Kasumi-1 (cell line): ENCODE measurements at regions not wholly inside any gene's neighbourhood (a gene's known extent, or its start where the extent isn't known, plus 50 kb on each side); places are given as distances from the start of the nearest gene placed in this dataset.
A peak's percentile ranks its signal among the peaks of the same experiment; 100 is the strongest.
"Not testable (repeated sequence)": the region's sequence is repeated elsewhere in the genome, so short reads cannot be mapped to it uniquely, and the experiment has no call there.

Experiments used
- DNase-seq, 2 experiments: peaks; one replicate each; lab custom pipeline; 2025; lab: John Stamatoyannopoulos, UW

DNA sequence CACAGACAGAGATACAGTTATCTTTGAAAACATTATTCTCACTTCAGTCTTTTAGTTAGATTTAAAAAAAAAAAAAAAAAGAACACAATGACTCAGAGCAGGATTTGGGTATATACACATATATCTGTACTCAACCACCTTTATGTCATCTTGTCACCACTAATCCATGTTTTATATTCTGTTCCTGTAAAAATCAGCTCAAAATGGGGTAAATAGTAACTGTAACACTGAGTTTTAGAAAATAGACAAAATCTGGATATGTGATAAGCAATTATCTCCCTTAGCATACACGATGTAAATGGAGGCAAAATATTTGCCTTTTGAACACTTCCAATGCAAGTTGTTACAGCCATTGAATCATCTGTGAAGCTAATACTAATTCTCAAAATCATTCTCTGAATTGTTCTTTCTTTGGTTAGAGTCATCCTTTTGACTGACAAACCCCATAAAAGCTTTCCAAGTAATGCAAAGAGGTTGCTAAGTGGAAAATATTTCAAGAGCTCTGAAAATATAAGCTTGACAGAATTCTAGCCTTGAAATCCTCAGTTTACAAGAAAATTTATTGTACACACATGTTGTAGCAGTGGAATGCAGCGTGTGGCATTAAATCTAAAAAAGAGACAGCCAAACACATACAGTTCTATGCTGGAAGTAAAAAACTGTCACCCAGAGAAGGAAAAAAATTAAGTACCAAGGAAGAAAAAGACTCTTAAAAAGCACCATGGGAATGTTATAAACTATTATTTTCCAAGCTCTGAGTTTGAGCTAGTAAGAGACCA lies 502.2 kb upstream of the PHF14 start:
- no peak for DNase-seq

DNA sequence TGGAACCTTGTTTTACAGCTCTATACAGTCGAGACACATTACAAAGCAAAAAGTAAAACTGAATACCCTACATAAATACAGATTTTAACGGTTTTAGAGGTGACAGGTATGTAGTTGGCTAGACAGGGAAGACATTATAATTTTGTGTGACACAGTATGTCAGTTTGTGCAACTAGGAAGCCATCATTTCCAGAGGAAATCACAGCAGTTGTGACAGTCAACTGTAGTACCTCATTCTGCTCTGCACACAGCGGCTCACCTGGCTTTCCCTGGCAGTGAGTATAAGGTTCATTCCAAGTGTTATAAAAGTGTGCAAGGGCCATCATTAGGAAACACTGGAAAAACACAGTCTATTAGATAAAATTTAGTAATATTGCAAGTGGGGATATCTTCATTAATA lies 501.6 kb upstream of the PHF14 start:
- DNase-seq = no peak

DNA sequence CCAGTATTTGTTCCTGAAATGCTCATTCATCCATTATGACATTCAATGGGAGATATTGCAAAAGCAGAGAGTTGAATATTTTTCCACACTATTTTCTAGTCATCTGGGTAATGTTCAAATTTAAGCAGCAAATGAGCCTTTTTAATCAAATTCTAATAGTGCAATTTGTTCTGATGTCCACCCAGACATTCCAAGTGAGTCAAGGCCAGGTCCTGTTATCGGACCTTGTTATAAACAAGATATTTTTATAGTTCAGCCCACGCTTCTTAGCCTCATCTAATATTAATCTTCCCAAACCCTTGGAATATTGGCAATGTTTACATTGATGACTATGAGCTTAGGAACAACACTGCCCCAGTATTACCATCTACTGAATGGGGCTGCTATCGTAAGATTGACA lies 500.1 kb upstream of the PHF14 start:
- no peak for DNase-seq

DNA sequence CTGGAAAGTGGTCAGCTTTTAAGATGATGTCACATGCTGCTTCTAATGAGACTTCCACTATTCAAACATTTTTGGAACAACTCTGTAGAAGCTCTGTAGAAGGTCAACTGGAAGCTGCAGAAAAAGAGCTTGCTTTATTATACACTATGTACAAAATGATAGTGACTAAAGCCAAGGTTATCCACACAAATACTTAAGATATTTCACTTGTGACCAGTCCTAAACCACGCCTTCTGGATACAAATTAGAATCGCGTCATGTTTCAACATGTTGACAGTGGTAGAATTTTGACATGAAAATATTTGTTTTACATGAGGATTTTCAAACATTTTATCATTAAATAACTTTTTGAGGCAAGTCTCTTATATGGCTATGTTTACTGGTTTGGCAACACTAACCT lies 499.6 kb upstream of the PHF14 start:
- no peak for DNase-seq

DNA sequence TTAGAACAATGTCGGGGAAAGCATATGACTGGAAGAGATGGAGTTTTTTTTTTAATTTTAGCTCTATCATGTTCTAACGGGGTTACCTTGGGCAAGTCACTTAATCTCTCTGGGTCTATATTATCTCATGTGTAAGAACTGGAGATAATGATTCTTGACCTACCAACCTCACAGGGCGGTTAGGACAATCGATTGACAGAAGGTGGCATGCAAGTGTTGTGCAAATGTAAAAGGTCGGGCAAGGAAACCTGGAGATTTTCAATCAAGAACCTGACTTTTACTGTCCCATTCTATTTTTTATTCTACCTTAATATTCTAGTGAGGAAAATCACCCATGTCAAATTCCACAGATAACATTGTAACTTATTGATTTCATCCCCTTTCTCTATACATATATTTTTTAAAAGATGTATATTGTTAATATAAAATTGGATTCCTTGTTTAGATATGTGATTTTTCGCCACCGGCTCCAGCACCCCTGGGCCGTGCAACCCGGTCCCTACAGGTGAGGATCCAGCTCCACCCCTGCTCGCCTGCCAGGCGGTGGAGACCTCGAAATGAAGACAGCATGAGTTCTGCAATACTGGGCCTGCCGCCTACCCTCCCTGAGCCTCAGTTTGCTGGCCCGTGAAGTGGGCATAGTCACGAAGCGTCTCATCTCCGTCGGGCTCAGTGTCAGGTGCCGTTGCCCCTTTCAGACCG lies 497.6 kb upstream of the PHF14 start:
- DNase-seq = no peak

DNA sequence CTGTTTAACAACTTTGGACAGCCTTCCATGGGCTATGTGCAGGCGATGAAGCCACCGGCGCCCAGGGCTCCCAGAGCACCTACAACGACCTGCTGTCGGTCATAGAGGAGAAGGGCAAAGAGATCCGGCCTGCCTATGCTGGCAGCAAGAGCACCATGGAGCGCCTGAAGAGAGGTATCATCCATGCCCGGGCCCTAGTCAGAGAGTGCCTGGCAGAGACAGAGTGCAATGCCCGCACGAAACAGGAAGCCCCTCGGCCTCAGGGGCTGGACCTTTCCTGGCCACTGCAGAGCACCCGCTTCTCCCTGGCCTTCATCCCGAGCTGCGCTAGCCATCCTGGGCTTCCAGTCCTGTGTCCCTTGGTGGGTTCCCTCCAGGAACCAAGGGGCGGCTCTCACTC lies 497.0 kb upstream of the PHF14 start:
- no peak for DNase-seq

DNA sequence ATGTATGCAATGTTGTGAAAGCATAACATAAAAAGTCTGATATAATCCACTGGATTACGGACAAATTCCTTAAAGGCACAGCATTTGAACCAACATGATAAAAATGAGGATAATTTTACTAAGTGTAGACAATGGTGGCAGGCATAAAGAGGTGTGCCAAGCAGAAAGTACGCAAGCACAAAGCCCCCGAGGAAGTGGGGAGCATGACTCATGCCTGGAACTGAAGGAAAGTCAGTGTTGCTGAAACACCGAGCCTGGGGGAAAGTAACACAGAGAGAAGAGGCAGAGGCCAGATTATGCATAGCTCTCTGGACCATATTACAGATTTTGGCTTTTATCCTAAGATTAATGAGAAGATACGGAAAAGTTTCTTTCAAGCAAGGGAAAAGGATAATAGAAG lies 490.0 kb upstream of the PHF14 start:
- no peak for DNase-seq

DNA sequence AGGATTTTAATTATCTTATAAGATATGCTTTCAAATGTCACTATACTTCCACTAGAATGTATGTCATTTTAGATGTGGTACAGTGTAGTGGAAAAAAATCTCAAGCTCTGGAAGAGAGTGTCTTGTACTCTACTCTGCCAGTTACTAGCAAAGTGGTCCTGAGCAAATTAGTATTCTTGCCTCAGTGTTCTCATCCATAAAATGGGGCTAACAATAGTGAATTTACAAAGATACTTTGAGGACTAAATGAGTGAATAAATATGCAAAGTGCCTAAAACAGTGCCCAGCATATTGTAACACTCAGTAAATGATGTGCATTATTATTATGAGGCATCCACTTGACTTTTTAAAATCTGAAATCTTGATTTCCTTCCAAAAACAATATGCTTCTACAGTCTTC lies 488.9 kb upstream of the PHF14 start:
- DNase-seq = no peak

DNA sequence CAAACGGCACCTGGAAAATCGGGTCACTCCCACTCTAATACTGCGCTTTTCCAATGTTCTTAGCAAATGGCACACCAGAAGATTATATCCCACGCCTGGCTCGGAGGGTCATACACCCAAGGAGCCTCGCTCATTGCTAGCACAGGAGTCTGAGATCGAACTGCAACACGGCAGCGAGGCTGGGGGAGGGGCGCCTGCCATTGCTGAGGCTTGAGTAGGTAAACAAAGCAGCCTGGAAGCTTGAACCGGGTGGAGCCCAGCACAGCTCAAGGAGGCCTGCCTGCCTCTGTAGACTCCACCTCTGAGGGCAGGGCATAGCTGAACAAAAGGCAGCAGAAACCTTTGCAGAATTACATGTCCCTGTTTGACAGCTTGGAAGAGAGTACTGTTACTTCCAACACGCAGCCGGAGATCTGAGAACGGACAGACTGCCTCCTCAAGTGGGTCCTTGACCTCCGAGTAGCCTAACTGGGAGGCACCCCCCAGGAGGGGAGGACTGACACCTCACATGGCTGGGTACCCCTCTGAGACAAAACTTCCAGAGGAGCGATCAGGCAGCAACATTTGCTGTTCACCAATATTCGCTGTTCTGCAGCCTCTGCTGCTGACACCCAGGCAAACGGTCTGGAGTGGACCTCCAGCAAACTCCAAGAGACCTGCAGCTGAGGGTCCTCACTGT lies 472.3 kb upstream of the PHF14 start:
- DNase-seq = not testable (repeated sequence)

DNA sequence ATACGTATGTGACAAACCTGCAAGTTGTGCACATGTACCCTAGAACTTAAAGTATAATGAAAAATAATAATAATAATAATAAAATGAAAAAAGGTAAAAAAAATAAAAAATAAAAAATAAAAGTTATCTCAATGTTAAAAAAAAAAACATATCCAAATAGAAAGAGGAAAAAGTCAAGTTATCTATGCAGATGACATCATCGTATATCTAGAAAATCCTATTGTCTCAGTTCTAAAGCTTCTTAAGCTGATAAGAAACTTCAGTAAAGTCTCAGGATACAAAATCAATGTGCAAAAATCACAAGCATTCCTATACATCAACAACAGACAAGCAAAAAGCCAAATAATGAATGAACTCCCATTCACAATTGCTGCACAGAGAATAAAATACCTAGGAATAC lies 466.6 kb upstream of the PHF14 start:
- DNase-seq = no peak

DNA sequence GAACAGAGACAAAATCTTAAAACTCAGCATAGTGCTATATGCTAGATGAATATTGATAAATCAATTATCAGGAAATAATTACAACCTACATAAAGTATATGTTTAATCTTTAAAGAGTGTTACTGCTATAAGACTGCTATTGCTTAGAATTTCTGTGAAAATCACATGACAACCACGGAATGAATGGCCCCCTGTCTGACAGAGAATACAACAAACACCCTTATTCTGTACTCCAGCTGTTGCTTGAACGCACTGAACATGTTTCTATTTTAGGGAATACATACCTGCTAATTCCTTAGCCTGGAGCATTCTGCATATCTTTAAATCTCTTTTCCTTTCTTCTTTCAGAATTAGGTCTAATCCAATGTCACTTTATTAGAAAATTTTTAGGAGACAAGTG lies 452.4 kb upstream of the PHF14 start:
- no peak for DNase-seq

DNA sequence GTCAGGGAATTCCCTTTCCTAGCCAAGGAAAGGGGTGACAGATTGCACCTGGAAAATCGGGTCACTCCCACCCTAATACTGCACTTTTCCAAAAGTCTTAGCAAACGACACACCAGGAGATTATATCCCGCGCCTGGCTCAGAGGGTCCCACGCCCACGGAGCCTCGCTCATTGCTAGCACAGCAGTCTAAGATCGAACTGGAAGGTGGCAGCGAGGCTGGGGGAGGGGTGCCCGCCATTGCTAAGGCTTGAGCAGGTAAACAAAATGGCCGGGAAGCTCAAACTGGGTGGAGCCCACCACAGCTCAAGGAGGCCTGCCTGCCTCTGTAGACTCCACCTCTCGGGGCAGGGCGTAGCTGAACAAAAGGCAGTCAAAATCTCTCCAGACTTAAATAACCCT lies 440.2 kb upstream of the PHF14 start:
- DNase-seq = not testable (repeated sequence)

DNA sequence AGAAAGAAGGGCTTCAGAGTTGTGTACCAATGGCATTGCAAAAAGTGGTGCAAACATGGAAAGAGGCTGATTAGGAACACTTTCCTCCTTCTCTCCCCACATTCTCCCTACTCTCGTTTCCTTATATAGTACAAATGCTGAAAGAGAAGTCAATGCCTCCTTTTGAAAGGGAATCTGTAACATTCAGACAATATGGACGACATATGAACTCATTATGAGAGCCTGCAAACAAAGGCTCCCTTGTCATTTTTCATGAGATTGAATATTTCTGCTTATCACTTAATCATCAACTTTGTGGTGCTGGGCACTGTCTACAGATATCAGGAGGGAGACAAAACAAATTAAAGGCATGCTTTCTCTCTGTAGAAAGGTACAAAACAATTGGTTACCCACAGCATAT lies 437.1 kb upstream of the PHF14 start:
- DNase-seq = no peak

DNA sequence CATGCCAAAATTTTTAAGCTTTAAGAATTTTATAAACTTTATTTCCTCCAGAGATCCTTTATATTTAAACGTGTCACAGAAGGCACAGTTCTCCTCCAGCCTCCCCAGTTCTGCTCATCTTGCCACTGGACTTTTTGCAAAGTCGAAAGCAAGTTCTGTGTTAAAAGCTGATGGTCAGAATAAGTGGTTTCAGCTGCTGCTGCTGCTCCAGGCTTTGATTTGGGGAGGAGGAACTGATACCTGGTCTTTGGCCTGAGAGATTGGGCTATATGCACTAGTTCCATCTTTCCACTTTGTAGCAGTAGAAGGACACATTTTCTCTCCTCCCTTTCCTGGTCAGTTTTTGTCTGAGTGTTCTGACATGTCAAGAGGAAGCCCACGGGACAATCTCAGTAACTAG lies 435.9 kb upstream of the PHF14 start:
- no peak for DNase-seq

DNA sequence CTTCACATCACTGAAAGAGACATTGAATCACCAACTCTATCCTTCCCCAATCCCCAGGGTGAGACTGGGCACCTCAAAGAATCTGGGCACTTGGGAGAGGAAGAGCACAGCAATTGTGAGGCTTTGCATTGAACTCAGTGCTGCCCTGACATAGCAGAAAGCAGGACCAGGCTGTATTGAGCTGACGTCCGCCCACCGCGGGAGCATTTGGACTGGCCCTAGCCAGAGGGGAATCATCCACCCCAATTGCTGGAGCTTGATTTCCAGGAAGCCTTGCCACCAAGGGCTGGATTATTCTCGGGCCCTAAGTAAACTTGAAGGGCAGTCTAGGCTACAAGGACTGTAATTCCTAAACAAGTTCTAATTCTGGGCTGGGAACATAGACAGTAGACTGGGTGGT lies 416.3 kb upstream of the PHF14 start:
- DNase-seq = no peak

DNA sequence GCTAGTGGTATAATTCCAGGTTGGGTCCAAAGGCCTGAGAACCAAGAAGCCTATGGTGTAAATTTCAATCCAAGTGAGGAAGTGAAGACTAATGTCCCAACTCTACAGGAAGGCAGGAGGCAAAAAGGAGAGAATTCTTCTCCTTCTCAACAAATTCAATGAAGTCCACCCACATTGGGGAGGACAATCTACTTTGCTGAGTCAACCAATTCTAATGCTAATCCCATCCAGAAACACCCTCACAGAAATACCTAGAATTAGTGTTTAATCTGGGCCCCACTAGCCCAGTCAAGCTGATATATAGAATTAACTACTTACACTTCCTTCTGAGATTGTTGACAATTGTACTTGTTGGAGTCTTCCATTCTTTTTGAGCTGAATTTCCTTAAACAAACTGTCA lies 413.2 kb upstream of the PHF14 start:
- no peak for DNase-seq

DNA sequence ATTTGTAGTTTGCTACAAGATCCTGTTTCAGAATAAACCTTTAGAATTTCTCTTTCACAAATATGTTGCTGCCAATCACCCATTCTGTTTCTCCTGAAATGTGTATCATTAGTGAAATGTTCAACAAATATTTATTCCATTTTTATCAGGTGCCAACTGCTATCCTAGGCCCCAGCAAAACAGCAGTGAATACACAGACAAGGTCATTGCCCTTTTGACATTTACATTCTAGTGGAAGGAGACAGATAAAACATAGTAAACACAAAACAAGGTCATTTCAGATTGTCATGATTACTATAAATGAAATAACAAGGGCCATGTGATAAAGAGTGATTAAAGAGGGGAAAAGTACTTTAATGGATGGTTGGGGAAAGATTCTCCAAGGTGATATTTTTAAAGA lies 404.8 kb upstream of the PHF14 start:
- no peak for DNase-seq

DNA sequence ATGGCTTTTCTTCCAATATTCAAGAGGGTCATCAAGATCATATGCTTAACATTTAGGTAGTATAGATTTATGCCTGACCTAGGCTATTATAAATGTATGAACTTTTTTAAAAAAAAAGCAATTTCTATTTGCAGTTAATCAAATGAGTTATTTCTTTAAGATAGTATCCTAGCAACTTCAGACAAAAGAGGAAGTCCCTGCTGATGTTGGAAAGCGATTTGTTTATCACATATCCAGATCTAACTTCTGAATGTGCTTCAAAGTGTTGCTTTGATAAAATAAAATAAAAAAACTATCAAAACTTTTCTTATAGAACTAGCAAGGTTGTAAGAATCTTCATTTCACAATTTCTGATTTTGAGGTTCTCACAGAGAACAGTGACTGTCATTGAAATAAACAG lies 401.9 kb upstream of the PHF14 start:
- DNase-seq = peak; percentile 9 to 10

DNA sequence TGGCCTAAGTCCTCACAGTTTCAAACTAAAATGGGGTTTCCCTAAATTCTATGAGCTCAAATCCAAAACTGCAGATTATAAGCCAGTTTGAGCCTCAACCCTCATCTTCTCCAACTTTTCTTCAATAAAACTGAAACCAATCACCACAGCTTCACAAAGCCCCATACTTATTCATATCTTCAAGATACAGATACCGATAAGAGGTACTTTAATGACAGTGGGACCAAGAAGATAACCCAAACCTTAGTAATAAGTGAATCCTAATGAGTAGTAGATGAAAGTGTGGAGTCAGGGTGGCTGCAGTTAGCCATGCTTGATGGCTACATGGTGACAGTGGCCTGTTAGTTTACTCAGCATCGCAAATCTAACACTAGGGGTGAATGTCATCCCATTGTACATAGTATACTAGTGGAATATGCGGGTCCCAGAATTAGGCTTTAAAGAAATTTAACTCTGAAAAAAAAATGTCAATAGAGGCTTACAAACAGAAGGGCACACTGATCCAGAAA lies 395.8 kb upstream of the PHF14 start:
- no peak for DNase-seq

DNA sequence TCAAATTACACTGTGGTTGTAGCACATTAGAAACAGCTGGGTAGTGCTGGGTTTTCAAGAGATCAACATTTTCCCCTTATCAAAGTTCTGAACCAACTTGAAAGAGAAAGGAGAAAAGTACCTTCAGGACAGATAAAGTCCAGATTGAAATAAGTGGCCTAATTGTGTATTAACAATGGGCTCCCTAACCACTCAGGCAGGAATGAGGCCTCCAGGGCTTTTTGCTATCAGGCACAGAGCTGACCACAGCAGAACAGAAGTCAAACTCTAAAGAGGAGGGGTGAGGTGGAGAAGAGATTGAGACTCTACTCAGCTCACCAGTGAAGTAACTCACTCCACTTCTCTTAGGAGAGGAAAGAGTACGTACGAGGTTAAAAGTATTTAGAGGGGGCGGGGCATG lies 394.1 kb upstream of the PHF14 start:
- DNase-seq = no peak

DNA sequence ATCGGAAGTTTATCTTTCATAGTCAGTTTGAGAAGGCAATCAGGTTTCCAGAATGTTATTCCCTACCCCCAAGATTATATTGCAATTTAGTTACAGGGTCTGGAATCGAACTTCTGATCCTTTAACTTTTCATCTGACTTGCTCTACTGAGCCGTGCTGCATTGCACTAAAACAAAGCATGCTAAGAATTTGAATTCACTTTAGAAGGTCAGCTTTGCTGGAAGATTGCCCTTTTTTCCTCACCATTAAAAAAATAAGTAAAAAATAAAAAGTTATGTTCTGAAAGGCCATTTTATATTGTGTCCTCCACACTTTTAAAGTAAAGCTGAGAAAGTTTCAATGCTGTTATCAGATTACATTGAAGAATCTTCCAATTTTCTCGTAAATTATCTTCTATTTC lies 388.8 kb upstream of the PHF14 start:
- no peak for DNase-seq

DNA sequence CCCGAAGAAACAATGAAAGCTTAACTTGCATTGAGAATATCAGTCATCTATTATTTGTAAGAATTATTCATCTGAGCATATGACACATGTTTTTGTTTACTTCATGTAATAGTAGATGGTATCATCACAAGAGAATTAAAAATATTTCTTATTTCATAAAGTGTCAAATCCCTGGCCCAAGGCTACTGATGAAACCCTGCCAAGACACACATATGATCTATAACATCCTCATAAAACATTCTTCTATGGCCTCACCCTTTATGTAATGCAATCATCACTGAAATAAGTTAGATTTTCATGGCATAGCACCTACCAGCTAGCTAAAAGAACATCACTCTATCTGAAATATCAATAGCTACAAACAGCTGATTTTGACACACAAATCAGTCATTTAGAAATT lies 385.6 kb upstream of the PHF14 start:
- no peak for DNase-seq

DNA sequence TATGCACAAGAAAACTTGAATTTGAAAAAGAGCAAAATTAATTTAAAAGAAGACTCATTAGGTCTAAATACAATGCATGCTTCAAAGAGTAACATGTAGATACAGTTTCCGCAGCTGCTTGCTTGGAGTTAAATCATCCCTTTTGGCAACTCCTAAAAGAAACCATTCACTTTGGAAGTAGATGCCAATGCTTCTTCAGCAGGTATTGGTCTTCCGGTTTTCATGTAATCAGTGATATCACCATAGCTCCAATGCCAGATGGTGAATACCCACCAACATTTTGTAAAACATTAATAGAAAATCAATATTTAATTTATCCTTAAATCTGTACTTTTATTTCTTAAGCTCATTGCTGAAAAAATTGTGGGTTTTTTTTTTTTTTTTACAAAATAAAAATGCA lies 381.1 kb upstream of the PHF14 start:
- no peak for DNase-seq
